Chondrocyte (in vitro differentiated cells): ENCODE measurements at regions not wholly inside any gene's neighbourhood (a gene's known extent, or its start where the extent isn't known, plus 50 kb on each side); places are given as distances from the start of the nearest gene placed in this dataset.

ENCODE experiments used
- DNase-seq: peaks from one replicate; pipeline ENCODE4 v3.0.0; 2021; ENCODE audit warnings: mixed read lengths, low spot score
- H3K27ac Mint-ChIP-seq: one replicate; pipeline ENCODE4 v1.8.0; 2021; ENCODE audit warnings: mild to moderate bottlenecking, moderate library complexity, mixed read lengths; ENCODE audit not compliant: unreplicated experiment
- H3K27me3 Mint-ChIP-seq: 2 replicates; pipeline ENCODE4 v1.8.0; 2021; ENCODE audit warnings: low read depth, mixed read lengths
- H3K36me3 Mint-ChIP-seq: 2 replicates; pipeline ENCODE4 v1.8.0; 2021; ENCODE audit warnings: low read depth, mixed read lengths
- H3K4me1 Mint-ChIP-seq: 2 replicates; pipeline ENCODE4 v1.8.0; 2021; ENCODE audit warnings: low read depth, mild to moderate bottlenecking, mixed read lengths
- H3K4me3 Mint-ChIP-seq: one replicate; pipeline ENCODE4 v1.8.0; 2021; ENCODE audit warnings: mild to moderate bottlenecking, moderate library complexity, mixed read lengths; ENCODE audit not compliant: unreplicated experiment
- H3K9me3 Mint-ChIP-seq: 2 replicates; pipeline ENCODE4 v1.8.0; 2021; ENCODE audit warnings: low read depth, mixed read lengths
- TF ChIP-seq, protein P1 (sequence below): fragments of 200-600 bp; sonication (generic); IDR thresholded peaks from 2 replicates; pipeline ENCODE4 v1.5.0; 2021; ENCODE audit warnings: antibody characterized with exemption, mild to moderate bottlenecking, moderate library complexity

GRCh38 chr17:83180996-83181481, 101.6 kb downstream of the METRNL start:
- no peak overlapping the region for H3K27ac Mint-ChIP-seq
- no peaks in the 10 kb centered on the region for H3K36me3 Mint-ChIP-seq
- peaks cover 14% of the 10 kb centered on the region for H3K4me1 Mint-ChIP-seq
- no peaks in the 10 kb centered on the region for H3K9me3 Mint-ChIP-seq
- no peaks in the 10 kb centered on the region for H3K27me3 Mint-ChIP-seq
- DNase-seq: no peak
- TF ChIP-seq, protein P1, sequence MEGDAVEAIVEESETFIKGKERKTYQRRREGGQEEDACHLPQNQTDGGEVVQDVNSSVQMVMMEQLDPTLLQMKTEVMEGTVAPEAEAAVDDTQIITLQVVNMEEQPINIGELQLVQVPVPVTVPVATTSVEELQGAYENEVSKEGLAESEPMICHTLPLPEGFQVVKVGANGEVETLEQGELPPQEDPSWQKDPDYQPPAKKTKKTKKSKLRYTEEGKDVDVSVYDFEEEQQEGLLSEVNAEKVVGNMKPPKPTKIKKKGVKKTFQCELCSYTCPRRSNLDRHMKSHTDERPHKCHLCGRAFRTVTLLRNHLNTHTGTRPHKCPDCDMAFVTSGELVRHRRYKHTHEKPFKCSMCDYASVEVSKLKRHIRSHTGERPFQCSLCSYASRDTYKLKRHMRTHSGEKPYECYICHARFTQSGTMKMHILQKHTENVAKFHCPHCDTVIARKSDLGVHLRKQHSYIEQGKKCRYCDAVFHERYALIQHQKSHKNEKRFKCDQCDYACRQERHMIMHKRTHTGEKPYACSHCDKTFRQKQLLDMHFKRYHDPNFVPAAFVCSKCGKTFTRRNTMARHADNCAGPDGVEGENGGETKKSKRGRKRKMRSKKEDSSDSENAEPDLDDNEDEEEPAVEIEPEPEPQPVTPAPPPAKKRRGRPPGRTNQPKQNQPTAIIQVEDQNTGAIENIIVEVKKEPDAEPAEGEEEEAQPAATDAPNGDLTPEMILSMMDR: no peak
- no peak overlapping the region for H3K4me3 Mint-ChIP-seq

GRCh38 chr17:83181991-83182619, 102.7 kb downstream of the METRNL start:
- Mint-ChIP-seq H3K27ac (no peak overlapping the region), H3K27me3 (no peaks in the 10 kb centered on the region), H3K36me3 (no peaks in the 10 kb centered on the region), H3K4me3 (no peak overlapping the region), H3K9me3 (no peaks in the 10 kb centered on the region), H3K4me1 (peaks cover 14% of the 10 kb centered on the region)
- TF ChIP-seq, protein P1: no peak
- peak; percentile 71 for DNase-seq

DNA sequence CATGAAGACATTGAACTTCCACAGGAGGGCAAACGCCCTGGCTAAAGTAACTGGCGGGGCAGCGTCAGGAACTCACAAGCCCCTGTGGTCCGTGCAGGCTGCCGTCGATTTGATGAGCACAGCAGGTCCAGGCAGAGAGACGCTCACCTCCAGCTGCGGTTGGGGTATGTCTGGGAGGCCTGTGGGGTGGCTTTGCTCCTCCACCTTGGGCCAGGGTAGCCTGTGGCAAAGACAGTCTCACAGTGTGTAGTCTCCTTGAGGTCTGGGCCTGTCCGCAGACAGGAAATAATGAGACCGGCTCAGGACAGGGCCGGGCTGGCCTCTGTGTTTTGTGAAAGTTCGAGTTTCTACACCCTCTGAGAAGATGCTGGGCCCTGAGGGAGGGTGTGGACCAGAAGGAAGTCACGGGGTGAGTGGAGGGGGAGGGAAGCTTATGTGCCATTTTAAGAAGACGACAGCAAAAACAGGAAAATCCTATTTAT, 103.3 kb downstream of the METRNL start:
- H3K27me3 Mint-ChIP-seq: no peaks in the 10 kb centered on the region
- no peak overlapping the region for H3K4me3 Mint-ChIP-seq
- H3K36me3 Mint-ChIP-seq: peaks cover under 1% of the 10 kb centered on the region
- H3K27ac Mint-ChIP-seq: no peak overlapping the region
- H3K4me1 Mint-ChIP-seq: peaks cover 14% of the 10 kb centered on the region
- peak; percentile 46 for DNase-seq
- TF ChIP-seq, protein P1: no peak
- peaks cover under 1% of the 10 kb centered on the region for H3K9me3 Mint-ChIP-seq

DNA sequence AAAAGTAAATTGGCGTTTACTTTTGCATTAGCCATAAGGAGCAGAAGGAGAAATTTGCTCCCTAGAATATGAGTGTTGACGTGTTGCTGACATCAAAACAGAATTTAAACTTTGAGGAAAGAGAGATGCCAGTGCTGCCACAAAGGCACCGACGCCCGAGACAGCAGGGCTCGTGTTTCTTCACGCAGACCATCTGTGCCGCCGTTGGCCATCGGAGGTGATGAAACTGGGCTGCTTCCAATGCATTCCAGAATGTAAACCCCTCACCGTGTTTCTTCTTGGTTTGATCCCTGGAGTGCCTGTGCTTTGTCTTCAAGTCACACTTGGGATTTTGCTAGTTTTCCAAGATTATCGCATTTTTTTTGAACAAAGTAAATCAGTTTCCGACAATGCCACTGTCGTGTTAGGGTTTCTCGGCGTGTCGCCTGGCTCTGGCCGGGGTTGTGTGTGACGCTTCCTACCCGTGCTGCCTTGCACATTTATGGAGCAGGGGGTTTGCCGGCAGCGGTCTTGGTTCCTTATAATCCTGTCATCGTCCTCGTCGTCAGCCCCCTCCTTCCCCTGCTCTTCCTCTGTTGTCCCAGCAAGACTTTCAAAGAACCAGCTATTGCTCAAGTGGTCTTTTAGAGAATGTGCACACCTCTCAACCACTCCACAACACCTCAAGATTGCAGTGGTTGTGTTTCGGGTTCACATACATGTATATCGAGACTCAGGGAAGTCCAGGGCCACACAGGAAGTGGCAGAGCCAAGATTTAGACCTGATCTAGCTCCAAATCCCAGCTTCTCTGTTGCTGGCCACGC, 103.9 kb downstream of the METRNL start:
- H3K27me3 Mint-ChIP-seq: no peaks in the 10 kb centered on the region
- peak; percentile 63 for DNase-seq
- H3K9me3 Mint-ChIP-seq: peaks cover 7% of the 10 kb centered on the region
- H3K4me3 Mint-ChIP-seq: no peak overlapping the region
- peaks cover 3% of the 10 kb centered on the region for H3K36me3 Mint-ChIP-seq
- TF ChIP-seq, protein P1: no peak
- peaks cover 14% of the 10 kb centered on the region for H3K4me1 Mint-ChIP-seq
- H3K27ac Mint-ChIP-seq: no peak overlapping the region

DNA sequence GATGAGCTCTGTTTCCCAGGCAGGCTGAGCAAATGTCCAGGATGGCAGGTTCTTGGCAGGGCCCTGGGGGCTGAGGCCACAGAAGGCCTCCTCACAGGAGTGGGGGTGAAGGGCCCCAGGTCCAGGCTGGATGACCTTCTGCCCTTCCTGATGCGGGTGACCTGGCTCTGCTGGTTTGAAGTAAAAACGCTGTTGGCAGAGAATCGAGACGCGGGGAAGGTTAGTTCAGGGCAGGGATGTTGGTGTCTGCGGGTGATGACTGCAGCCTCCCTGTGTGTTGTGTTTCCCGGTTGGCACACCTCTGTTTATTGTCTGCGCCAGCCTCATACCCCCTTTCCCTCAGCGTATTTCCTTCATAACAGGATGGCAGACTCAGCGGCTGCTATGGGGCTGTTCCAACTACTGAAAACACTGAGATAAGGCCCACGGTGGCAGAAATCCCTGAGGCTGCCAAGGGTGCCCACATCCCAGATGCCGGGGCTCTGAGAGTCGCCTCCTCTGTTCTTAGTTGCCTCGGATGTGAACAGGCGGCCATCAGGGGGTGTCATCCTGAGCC, 104.6 kb downstream of the METRNL start:
- Mint-ChIP-seq H3K27ac (no peak overlapping the region), H3K4me3 (no peak overlapping the region), H3K4me1 (peaks cover 21% of the 10 kb centered on the region), H3K27me3 (no peaks in the 10 kb centered on the region), H3K9me3 (peaks cover 8% of the 10 kb centered on the region), H3K36me3 (peaks cover 3% of the 10 kb centered on the region)
- TF ChIP-seq, protein P1: no peak
- DNase-seq: peak; percentile 41
